ENCODE measurements at regions not wholly inside any gene's neighbourhood (a gene's known extent, or its start where the extent isn't known, plus 50 kb on each side); places are given as distances from the start of the nearest gene placed in this dataset.

GRCh38 chr14:43934102-43934501 is 573.0 kb downstream of the FSCB start:
- TF ChIP-seq CTCF (conservative IDR thresholded peaks at IDR 0.05; ENCODE audit: low read depth, low read length) (no peak), EZH2 (IDR thresholded peaks at IDR 0.05; ENCODE audit: borderline replicate concordance, low read depth, low read length, poor library complexity, severe bottlenecking) (no peak)
